ENCODE measurements at regions not wholly inside any gene's neighbourhood (a gene's known extent, or its start where the extent isn't known, plus 50 kb on each side); places are given as distances from the start of the nearest gene placed in this dataset.
"Not testable (repeated sequence)": the region's sequence is repeated elsewhere in the genome, so short reads cannot be mapped to it uniquely, and the experiment has no call there.

DNA sequence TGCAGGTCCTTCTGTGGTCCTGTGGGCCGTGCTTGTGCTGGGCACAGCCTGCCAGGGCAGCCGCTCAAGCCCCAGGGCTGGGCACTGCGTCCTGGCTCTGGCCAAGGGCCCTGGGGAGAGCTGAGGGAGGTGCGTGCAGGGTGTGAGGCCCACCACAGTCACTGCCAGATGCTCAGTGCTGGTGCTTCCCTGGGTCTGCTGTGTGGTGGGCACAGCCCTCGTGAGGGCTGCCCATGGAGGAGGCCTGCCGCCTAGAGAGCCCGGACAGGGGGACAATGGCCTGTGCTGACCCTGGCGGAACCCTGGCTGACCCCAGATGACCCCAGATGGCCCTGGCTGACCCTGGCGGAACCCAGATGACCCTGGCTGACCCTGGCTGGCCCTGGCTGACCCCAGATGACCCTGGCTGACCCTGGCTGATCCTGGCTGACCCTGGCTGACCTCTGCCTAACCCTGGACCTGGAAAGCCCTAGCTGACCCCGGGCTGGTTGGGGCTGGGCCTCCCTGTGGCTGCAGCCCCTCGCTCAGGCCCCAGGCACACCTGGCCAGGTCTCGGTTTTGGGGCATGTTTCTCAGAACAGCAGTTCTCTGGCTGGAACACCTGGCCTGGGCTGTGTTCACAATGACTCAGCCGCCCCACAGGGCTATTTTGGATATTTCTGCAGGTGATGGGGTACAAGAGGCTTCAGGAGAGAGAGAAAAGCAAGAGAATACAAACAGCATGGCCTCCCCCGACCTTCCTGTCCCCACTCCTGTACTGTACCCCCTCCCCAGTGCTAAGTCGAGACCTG lies 55.4 kb downstream of the TMEM121 start:
- DNase-seq, result no peak

DNA sequence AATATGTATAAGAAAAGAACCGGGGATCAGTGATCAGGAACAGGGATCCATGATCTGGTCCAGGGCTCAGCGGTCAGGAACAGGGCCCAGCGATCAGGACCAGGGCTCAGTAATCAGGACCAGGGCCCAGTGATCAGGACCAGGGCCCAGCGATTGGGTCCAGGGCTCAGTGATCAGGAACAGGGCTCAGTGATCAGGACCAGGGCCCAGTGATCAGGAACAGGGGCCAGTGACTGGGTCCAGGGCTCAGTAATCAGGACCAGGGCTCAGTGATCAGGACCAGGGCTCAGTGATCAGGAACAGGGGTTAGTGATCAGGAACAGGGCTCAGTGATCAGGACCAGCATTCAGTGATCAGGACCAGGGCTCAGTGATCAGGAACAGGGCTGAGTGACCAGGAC lies 56.3 kb downstream of the TMEM121 start:
- no peak for DNase-seq

DNA sequence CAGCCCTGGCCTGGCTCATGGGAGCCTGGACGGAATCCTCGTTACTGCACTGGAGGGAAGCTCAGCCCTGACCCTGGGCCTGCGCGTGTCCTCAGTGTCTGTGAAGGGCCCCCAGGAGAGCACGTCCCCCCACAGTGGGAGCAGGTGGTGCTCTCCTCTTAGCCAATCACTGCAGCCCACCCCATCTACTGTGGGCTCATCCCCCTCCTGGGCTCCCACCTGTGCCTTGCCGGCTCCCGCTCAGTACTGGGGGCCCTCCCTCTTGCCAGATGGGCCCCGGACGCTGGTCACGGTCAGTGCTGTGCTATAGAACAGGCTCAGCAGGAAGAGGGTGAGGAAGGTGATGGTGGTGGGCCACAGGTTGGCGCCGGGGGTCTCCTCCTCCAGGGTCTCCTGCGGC lies 57.5 kb downstream of the TMEM121 start:
- not testable (repeated sequence) for DNase-seq

DNA sequence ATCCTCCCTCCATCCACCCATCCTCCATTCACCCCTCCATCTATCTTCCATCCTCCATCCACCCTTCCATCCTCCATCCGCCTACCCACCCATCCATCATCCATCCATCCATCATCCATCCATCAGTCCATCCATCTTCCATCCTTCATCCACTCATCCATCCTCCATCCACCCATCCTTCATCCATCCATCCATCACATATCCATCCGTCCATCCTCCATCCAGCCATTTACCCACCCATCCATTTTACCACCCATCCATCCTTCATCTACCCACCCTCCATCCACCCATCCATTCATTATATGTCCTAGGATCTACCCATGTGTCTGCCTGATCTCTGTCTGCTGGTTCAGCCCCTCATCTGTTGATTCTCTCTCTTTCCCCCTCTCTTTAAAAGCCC lies 58.9 kb downstream of the TMEM121 start:
- DNase-seq, result not testable (repeated sequence)

DNA sequence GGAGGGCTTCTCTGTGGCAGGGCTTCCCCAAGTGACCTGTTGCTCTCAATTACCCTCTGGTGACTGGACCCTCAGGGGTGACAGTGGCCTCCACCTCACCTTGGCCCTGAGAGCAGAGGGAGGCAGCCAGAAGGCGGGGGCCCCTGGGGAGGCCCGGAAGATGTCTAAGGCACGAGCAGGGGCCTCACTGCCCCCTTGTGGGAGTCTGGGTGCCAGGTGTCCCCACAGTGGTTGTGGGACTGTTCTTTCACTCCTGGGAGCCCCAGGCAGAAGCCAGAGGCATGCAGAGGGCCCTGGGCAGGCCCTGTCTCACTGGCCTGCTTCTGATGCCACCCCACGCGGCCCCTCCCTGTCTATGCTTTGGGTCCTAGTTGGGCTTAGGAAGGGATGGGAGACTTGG lies 59.3 kb downstream of the TMEM121 start:
- DNase-seq, result not testable (repeated sequence)

DNA sequence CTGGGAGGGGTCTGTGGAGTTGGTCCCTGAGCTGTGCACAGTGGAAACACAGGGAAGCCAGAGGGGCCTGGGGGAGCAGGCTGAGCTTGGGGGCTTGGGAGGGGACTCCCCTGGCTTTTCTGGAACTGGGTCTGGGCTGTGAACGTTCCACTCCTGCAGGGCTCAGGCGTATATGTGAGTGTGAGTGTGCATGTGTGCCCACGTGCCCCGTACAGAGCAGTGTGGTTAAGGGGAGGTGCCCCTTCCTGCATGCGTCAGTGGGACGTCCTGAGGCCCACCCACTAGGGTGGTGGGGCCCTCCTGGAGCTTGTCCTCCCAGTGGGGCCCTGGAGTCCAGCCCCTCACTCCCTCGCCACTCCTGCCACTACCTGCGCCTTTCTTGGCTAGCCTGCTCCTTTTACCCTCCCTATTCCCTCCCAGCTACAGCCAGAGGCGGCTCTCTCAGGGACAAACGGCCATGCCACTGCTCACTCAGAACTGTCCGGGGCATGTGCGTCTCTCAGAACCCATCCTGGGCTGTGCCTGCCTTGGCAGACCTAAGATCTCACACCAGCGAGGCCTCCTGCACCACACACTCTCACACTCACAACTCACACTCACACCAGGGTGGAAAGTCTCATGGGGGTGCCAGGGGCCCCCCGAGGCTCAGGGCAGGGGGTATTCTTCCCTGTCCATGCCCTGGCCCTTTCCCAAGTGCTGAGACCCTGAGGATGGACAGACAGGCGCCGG lies 59.9 kb downstream of the TMEM121 start:
- not testable (repeated sequence) for DNase-seq

DNA sequence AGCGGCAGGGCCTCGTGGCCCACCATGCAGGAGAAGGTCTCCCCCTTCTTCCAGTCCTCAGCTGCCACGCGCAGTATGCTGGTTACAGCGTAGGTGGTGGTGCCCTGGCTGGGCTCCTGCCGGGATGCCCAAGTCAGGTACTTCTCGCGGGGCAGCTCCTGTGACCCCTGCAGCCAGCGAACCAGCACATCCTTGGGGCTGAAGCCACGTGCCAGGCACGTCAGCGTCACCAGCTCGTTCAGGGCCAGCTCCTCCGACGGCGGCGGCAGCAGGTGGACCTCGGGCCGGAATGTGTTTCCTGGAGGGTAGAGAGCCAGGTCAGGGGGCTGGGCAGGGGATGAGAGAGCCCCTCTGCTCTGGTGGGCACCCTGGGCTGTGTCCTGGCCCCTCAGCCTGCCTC lies 60.7 kb downstream of the TMEM121 start:
- DNase-seq, result not testable (repeated sequence)

DNA sequence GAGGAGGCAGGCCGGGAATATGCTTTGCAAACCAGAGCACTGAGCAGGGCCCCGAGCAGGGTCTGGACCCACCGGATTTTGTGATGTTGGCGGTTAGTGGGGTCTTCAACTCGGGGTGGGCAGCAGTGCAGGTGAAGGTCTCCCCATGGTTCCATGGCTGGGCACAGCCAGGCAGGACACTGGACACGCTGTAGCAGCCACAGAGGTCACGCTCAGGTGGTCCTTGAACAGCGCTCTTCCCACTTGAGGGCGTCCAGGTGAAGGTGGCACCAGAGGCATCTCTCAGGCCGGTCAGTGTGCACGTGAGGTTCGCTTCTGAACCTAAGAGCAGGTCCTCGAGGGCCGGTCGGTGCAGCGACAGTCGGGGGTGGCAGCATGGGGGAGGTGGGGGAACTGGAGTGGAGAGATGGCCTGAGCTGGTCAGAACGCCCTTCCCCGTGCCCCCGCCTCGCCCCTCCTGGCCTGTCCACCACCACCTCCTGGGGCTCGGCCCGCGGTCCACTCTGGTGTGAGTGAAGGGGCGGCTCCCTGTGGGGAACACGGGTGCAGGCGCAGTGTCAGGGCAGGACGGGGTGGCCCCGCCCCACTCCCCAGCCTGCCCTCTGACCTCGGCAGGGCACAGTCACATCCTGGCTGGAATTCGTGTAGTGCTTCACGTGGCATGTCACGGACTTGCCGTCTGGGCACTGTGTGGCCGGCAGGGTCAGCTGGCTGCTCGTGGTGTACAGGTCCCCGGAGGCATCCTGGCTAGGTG lies 61.3 kb downstream of the TMEM121 start:
- not testable (repeated sequence) for DNase-seq

DNA sequence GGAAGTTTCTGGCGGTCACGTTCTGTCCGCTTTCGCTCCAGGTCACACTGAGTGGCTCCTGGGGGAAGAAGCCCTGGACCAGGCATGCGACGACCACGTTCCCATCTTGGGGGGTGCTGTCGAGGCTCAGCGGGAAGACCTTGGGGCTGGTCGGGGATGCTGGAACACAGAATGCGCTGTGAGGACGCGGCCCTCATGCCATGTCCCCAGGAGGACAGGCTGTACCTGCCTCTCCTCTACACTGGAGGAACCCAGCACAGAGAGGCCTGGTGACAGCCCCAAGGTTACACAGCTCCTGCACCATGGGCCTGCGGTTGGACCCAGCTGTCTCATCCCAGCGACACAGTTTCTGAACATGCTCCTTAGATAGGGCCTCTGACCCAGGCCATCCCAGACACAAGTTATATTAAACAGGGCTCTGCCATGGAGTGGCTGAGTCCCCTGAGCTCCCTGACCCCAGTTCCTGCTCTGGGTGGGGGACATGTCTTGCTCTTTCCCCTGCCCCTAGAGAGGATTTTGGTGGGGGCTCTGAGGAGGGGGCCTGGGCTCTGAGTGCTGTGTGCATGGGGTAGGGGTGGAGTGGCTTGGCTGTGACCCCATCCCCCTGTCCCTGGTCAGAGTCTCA lies 62.0 kb downstream of the TMEM121 start:
- no peak for DNase-seq

DNA sequence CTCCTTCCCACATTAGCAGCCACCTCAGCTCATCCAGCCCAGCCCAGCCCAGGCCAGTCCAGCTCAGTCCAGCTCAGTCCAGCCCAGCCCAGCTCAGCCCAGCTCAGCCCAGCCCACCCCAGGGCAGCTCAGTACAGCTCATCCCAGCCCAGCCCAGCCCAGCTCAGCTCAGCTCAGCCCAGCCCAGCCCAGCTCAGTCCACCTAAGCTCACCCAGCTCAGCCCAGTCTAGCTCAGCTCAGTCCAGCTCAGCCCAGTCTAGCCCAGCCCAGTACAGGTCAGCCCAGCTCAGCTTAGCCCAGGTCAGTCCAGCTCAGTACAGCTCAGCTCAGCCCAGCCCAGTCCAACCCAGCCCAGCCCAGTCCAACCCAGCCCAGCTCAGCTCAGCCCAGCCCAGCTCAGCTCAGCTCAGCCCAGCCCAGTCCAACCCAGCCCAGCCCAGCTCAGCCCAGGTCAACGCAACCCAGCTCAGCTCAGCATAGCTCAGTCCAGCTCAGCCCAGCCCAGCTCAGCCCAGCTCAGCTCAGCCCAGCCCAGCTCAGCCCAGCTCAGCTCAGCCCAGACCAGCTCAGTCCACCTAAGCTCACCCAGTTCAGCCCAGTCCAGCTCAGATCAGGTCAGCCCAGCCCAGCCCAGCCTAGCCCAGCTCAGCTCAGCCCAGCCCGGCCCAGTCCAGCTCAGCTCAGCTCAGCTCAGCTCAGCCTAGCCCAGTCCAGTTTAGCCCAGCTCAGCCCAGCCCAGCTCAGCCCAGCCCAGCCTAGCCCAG lies 63.0 kb downstream of the TMEM121 start:
- no peak for DNase-seq

DNA sequence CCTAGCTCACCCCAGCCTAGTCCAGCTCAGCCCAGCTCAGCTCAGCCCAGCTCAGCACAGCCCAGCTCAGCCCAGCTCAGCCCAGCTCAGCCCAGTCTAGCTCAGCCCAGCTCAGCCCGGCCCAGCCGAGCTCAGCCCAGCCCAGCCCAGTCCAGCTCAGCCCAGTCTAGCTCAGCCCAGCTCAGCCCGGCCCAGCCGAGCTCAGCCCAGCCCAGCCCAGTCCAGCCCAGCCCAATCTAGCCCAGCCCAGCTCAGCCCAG lies 63.5 kb downstream of the TMEM121 start:
- DNase-seq, result not testable (repeated sequence)

DNA sequence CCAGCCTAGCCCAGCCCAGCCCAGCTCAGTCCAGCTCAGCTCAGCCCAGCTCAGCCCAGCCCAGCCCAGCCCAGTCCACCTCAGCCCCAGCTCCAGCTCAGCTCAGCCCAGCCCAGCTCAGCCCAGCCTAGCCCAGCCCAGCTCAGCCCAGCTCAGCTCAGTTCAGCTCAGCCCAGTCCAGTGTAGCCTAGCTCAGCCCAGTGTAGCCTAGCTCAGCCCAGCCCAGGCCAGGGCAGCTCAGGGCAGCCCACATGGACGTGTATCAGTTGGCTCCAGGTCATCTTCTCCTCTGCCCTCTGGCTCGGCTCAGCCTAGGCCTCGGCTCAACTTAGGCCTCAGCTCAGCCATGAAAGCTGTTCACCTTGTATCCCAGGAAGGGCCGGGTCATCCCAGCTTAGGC lies 64.7 kb downstream of the TMEM121 start:
- DNase-seq, result no peak

DNA sequence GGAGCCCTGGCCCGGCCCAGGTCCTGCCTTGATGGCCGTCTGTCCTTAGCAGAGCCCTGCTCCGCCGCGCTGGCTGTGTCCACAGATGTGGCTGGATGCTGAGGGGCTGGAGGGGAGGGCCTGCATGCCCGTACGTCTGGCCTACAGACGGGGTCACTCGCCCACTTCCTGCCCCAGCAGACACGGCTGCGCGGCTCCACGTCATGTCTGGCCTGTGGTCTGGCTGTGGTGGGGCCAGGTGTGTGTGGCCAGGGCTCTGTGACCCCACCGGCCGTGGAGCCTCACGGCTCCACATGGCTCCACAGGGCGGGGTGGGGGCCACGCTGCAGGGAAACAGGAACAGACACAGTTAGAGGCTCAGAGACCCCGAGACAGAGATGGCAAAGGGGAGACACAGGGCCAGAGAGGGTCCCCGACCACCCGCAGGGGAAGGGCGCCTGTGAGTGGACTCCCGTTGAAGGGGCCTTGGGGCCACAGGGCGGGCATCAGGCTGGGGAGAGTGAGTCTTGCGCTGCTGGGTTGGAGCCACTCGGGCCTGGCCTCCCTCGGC lies 65.5 kb downstream of the TMEM121 start:
- not testable (repeated sequence) for DNase-seq

DNA sequence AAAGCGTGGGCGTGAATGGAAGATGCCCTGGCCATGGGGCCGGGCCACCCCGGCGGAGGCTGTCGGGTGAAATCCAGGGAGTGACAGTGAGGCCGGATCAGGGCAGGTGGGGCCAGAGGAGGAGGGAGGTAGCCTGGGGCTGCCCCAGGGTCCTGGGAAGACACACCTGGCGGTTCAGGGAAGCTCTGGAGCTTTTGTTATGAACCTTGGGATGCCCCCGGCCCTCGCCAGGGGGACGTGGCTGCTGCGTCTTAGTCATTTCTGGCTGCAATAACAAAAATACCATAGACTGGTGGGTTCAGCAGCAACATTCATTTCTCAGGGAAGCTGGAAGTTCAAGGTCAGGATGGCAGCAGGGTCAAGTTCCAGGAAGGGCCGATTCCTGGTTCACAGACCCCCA lies 66.3 kb downstream of the TMEM121 start:
- DNase-seq, result not testable (repeated sequence)

DNA sequence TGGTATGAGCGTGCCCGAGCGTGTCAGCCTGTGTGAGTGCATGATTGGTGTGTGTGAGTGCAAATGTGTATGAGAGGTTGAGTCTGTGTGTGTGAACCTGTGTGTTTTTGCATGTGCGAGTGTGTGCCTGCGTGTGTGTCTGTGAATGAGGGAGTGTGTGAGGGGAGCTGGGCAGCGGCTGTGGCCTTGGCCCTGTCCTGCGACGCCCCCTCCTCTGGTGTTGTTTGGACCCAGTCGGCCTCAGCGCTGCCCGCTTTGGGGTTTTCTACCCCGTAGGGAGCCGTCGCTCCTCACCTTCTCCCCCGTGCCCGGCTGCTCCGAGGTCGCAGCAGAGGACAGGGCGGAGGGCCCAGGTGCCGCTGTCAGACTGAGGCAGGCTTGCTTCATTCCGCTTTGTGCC lies 69.0 kb downstream of the TMEM121 start:
- DNase-seq, result not testable (repeated sequence)

DNA sequence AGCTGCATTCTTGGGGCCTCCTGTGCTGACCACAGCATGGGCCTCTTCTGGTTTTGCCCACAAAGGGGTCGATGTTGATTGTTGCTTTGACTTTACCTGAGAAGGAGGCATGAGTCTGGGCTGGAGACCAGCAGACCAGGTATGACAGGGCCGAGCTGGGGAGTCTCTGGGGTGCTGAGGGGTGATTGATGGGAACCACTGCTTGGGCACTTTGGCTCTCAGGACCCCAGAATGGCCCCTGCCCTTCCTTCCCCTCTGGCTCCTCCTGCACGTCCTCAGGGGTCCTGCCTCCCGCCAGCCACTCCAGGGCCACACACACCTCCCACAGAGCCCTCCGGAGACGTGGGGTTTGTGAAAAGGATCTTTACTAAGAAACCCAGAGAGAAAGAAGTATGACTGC lies 70.0 kb downstream of the TMEM121 start:
- not testable (repeated sequence) for DNase-seq

DNA sequence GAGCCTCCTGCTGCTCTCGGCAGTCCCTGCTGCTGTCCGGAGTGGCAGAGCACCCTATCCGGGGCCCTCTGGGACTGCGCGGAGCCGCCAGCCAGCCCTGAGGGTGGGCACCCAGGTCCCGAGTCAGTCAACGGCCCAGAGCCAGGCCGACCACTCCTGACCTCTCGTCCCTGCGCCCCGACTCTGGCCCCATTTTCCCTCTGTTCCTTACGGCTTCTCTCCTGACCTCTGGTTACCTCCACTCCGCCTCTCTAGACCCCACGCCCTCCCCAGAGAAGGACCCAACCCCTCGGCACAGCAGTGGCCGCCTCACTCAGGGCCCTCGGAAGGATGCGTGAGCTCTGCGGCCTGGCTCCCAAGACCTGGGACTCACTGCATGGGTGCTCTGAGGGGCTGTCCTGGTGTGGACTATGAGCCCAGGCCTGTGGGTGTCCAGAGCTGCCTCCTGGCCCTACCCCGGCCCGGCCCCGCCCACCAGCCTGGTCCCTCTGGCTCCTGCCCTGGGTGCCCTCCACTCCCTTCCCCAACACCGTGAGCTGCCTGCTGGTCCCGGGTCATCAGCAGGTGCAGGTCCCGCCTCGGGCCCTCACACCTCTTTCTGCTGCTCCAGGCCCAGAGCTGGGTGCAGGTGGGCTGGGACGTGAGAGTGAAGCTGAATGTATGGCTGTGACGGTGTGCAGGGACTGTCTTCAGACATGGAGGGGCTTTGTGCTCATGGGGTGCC lies 71.8 kb downstream of the TMEM121 start:
- not testable (repeated sequence) for DNase-seq

DNA sequence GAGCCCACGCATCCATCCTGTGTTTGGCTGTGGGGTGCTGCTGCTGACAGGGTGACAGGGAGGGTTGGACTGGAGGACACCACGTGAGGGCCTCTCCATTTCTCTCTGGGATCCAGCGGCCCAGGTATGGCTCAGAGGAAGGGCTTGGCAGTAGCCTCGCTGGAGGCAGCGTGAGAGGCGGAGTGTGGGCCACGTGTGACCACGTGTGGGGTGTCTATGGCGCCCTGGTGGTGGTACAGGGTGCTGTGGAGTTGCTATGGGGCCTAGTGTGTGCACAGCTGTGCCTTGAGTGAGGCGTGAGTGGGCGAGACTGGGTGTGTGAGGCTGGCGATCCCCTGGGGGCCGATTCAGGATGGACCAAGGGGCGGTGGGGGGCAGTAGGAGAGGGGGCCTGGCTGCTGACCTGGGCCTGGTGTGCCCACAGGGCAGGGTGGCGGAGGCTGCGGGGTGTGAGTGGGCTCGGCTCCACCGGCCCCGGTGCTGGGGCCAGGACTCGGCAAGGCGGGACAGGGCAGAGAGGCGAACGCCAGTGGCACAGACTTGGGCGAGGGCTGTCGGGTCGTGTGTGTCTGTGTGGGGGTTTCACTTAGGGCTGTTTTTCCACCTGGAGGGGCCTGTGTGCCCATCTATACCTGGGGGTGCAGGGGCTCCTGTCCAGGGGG lies 72.7 kb downstream of the TMEM121 start:
- not testable (repeated sequence) for DNase-seq

DNA sequence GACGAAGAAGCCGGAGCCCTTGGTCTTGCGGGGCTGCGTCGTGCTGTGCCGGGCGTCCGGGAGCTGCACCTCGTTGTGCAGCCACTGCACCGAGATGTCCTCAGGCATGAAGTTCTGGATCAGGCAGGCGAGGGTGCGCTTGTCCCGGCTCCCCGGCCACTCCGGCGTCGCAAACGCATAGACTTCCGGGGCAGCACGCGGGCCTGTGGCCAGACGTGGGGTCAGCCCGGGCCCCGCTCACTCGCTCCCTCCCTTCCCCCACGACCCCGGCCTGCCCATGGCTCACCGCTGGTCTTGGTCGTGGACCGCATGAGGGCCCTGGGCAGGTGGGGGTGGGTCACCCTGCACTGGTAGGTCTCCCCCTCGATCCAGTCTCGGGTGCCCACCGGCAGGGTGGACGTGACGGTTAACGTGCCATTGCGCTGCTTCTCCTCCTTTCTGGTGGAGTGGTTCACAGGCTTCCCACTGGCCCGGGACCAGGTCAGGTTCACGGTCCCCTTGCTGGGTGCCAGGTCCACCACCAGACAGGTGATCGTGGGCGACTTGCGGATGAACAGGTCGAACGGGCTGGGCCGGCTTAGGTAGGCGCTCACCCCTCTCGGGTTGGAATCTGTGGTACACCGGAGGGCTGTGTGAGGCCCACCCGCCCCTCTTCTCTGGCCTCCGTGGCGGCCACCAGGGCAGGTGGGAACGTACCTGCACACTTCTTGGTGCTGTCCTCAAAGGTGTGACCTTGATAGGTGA lies 74.0 kb downstream of the TMEM121 start:
- DNase-seq, result not testable (repeated sequence)

DNA sequence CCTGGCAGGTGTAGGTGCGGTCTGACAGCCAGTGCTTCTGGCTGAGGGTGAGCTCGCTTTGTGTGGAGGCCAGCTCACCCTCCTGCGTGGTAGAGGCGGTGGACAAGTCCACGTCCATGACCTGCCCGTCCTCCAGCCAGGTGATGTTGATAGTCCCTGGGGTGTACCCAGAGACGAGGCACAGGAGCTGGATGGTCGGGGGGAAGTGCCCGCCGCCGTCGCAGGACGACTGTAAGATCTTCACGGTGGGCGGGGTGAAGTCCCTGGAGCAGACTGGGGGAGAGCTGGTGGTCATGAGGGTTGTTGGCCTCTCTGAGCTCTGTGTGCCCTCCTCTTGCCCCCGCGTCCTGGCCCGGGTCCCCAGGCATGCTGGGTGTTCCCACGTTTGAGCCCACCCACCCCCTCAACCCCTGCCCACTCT lies 74.6 kb downstream of the TMEM121 start:
- no peak for DNase-seq

Data from GF-D8 (cell line).